Left lung (tissue), 4 donors: ENCODE measurements at regions not wholly inside any gene's neighbourhood (a gene's known extent, or its start where the extent isn't known, plus 50 kb on each side); places are given as distances from the start of the nearest gene placed in this dataset.

Experiments
- ATAC-seq: fragments of 200-7000 bp; cut with Tn5 transposase; one replicate; pipeline ENCODE4 v1.9.1; 2020; ENCODE audit warnings: moderate library complexity
- DNase-seq, 4 donors: peaks; one replicate each; pipeline ENCODE4 v3.0.0-alpha.2; 2013 to 2020
- H3K27ac ChIP-seq, 2 donors: fragments of 200-600 bp; sonication (generic) in 1 of 2; one replicate each; pipeline versions ENCODE4 v1.5.0 to v1.8.0; 2020 to 2021
- H3K27me3 ChIP-seq, 2 donors: fragments of 200-600 bp; sonication (generic) in 1 of 2; one replicate each; pipeline versions ENCODE4 v1.5.0 to v1.8.0; 2020 to 2021
- H3K36me3 ChIP-seq, 2 donors: fragments of 200-600 bp; sonication (generic) in 1 of 2; one replicate each; pipeline versions ENCODE4 v1.5.0 to v1.8.0; 2020 to 2021
- H3K4me1 ChIP-seq, 2 donors: fragments of 200-600 bp; one replicate each; pipeline ENCODE4 v1.8.0; 2021
- H3K4me3 ChIP-seq, 2 donors: fragments of 200-600 bp; sonication (generic) in 1 of 2; one replicate each; pipeline versions ENCODE4 v1.5.0 to v1.8.0; 2020 to 2021; ENCODE audit warnings: mild to moderate bottlenecking in 1 of 2
- H3K9me3 ChIP-seq, 2 donors: fragments of 200-600 bp; sonication (generic) in 1 of 2; one replicate each; pipeline versions ENCODE4 v1.5.0 to v1.8.0; 2020 to 2021
- intact Hi-C, 2 donors: fragments of 100-400 bp; cut with DNase I; formaldehyde crosslinking; loops; one replicate each; pipeline versions ENCODE4 v1.11.2 to v1.14.2; 2022
- TF ChIP-seq, protein P1 (sequence below), 2 donors: fragments of 200-600 bp; sonication (generic) in 1 of 2; IDR thresholded peaks; one replicate each; pipeline versions ENCODE4 v1.5.0 to v1.8.0; 2021; ENCODE audit warnings: antibody characterized with exemption in 2 of 2
- donor health status: DM: no; HTN: yes; CAD: no.
- donor health status: DM: no; HTN: no; CAD: no.

DNA sequence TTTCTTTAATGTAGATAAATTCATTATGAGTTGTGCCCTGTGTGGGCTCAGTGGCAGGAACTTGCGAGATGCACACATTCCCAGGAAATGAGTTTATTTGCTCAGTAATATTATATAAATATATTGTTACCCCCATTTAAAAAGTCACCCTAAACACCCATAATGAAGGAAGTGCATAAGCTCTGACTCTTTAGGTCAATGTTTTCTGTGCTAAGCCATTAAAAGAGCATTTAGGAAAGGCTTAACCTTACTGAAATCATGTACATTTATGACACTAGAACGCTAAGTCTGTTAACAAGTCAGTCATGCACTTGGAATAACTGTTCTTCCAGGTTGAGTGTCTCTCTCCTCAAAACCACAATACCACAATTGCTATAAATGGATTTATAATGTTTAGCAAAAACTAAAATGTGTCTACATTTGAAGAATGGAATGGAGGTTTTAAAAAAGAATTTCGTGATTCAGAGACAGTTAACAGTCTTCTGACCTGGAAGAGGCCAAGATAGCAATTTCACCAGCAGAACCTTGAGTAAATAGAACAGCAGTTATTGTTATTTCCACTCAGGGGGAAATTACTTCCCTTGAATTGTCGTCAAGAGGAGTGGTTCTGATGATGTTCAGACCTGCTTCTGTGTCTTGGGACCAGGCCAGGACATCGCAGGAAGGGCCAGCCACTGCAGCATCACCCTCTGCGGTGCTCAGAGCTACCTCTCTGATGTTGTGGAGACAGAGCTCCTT is 91.1 kb upstream of the VEGFC start:
- ATAC-seq (no peak), DNase-seq (no peak)
- Histone ChIP-seq H3K36me3 (no peaks in the 10 kb centered on the region), H3K4me1 (no peaks in the 10 kb centered on the region), H3K9me3 (no peaks in the 10 kb centered on the region), H3K27me3 (no peaks in the 10 kb centered on the region), H3K27ac (no peak overlapping the region), H3K4me3 (no peak overlapping the region)
- TF ChIP-seq, protein P1, sequence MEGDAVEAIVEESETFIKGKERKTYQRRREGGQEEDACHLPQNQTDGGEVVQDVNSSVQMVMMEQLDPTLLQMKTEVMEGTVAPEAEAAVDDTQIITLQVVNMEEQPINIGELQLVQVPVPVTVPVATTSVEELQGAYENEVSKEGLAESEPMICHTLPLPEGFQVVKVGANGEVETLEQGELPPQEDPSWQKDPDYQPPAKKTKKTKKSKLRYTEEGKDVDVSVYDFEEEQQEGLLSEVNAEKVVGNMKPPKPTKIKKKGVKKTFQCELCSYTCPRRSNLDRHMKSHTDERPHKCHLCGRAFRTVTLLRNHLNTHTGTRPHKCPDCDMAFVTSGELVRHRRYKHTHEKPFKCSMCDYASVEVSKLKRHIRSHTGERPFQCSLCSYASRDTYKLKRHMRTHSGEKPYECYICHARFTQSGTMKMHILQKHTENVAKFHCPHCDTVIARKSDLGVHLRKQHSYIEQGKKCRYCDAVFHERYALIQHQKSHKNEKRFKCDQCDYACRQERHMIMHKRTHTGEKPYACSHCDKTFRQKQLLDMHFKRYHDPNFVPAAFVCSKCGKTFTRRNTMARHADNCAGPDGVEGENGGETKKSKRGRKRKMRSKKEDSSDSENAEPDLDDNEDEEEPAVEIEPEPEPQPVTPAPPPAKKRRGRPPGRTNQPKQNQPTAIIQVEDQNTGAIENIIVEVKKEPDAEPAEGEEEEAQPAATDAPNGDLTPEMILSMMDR (IDR thresholded peaks at IDR 0.05): no peak
- intact Hi-C loops: no loop called here

DNA sequence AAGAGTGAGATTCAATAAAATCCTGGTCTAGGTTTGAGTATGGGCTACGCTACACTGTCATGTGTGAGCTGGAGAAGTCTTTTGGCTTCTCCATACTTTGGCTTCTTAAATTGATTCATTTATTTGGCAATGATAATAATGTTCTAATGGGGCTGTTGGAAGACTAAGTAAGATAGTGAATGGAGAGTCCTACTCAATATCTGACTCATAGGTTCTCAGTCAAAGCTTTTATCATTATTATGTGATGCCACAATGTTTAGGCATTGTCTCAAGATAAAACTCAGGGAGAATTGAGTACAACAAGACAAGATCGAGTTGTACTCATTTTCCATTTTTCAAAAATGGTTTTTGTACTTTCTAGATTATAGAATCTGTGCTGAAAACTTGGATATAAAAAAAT is 92.5 kb upstream of the VEGFC start:
- no peak overlapping the region for H3K27ac ChIP-seq
- H3K36me3 ChIP-seq: no peaks in the 10 kb centered on the region
- TF ChIP-seq, protein P1 (IDR thresholded peaks at IDR 0.05): no peak
- intact Hi-C loops: no loop called here
- DNase-seq (no peak), ATAC-seq (no peak)
- no peak overlapping the region for H3K4me3 ChIP-seq
- no peaks in the 10 kb centered on the region for H3K4me1 ChIP-seq
- no peaks in the 10 kb centered on the region for H3K9me3 ChIP-seq
- H3K27me3 ChIP-seq: no peaks in the 10 kb centered on the region

DNA sequence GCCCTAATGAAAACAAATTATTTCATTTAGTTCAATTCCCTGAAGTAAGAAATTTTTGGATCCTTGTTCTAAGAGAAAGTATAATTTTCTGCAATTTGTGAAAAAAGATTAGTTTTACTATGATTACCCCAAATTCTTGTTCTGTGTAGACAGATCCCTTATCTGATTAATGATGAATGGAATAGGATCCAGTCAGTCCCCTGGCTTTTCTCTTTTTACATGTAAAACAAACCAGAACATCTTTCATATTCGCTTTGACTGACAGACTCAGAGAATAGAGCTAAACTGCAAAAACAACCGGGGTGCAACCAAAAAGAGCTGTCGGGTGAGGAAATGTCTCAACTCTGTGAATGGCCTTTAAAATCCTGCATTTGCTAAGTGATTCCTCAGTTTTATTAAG is 93.4 kb upstream of the VEGFC start:
- intact Hi-C loops: no loop called here
- no peaks in the 10 kb centered on the region for H3K9me3 ChIP-seq
- H3K27me3 ChIP-seq: no peaks in the 10 kb centered on the region
- H3K36me3 ChIP-seq: no peaks in the 10 kb centered on the region
- no peak overlapping the region for H3K4me3 ChIP-seq
- H3K27ac ChIP-seq: no peak overlapping the region
- no peak for DNase-seq
- TF ChIP-seq, protein P1 (IDR thresholded peaks at IDR 0.05): no peak
- no peak for ATAC-seq
- H3K4me1 ChIP-seq: no peaks in the 10 kb centered on the region

DNA sequence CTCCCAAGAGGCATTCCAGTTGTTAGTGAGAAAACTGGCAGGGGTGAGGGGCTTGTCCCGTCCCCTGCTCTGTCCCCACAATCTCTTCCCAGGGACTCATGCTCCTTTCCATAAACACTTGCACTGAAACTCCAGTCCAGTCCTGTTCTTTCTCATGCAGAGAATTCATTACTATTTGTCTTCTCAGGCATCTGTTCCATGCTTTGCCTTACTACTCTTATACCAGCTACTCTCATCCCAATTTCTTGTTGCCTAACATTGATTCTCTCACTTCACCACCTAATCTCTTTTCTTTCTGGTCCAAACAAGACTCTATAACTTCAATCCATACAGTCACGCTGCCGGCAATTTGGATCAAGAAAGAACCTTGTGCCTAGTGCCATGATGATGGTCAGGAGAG is 97.1 kb upstream of the VEGFC start:
- H3K4me3 ChIP-seq: no peak overlapping the region
- no peaks in the 10 kb centered on the region for H3K27me3 ChIP-seq
- H3K4me1 ChIP-seq: no peaks in the 10 kb centered on the region
- ATAC-seq: no peak
- TF ChIP-seq, protein P1 (IDR thresholded peaks at IDR 0.05): no peak
- H3K27ac ChIP-seq: no peak overlapping the region
- intact Hi-C loops: no loop called here
- no peak for DNase-seq
- H3K9me3 ChIP-seq: no peaks in the 10 kb centered on the region
- no peaks in the 10 kb centered on the region for H3K36me3 ChIP-seq

DNA sequence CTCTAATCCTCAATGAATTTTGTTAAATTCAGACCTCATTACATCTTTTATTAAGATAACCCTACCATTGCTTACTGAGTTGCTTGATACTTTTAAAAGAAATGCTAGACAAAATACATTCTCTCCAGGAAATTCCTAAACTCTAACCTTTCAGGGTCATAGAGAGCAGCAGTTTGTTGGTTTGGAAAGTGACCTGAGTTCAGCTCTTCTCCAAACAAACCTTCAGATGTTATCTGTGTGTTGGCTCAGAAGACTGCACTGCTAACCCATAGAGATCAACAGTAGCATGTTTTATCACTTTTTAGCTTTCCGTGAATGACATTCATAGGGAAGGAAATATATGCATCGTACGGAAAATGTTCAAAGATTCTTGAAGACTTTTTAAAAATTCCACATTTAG is 101.8 kb upstream of the VEGFC start:
- H3K27me3 ChIP-seq: no peaks in the 10 kb centered on the region
- intact Hi-C loops: no loop called here
- no peaks in the 10 kb centered on the region for H3K9me3 ChIP-seq
- no peaks in the 10 kb centered on the region for H3K36me3 ChIP-seq
- DNase-seq (no peak), ATAC-seq (no peak)
- TF ChIP-seq, protein P1 (IDR thresholded peaks at IDR 0.05): no peak
- no peak overlapping the region for H3K4me3 ChIP-seq
- no peak overlapping the region for H3K27ac ChIP-seq
- H3K4me1 ChIP-seq: no peaks in the 10 kb centered on the region
